ENCODE measurements at regions not wholly inside any gene's neighbourhood (a gene's known extent, or its start where the extent isn't known, plus 50 kb on each side); places are given as distances from the start of the nearest gene placed in this dataset.

GRCh38 chr7:121796936-121797656 lies 75.9 kb upstream of the PTPRZ1 start:
- TF ChIP-seq CTCF (IDR thresholded peaks at IDR 0.05) (no peak), POLR2A (IDR thresholded peaks at IDR 0.05) (no peak)

Measured in Peyer's patch (tissue), 4 donors.